SK-N-SH (cell line): ENCODE measurements at regions not wholly inside any gene's neighbourhood (a gene's known extent, or its start where the extent isn't known, plus 50 kb on each side); places are given as distances from the start of the nearest gene placed in this dataset.

Experiments
- CTCF ChIA-PET: fragments of 300-600, 350-600 bp; formaldehyde crosslinking; extraction: SDS; loops from one replicate; lab custom pipeline; 2021; lab: Yijun Ruan, JAX
- POLR2A ChIA-PET: fragments of 350-600 bp; sonication (Branson Sonifier 250); formaldehyde crosslinking; extraction: SDS; loops from one replicate; lab custom pipeline; 2020; ENCODE audit warnings: antibody characterized with exemption, inconsistent platforms; lab: Yijun Ruan, JAX
- DNase-seq: peaks from one replicate; pipeline ENCODE4 v3.0.0; 2012
- H2AFZ ChIP-seq: fragments of 200-600 bp; sonication (generic); 2 replicates; pipeline ENCODE4 v1.8.1; 2016; ENCODE audit warnings: antibody characterized with exemption, mild to moderate bottlenecking, low read depth
- H3F3A ChIP-seq: fragments of 200-600 bp; sonication (generic); replicated peaks from 2 replicates; pipeline ENCODE3; 2016; ENCODE audit warnings: antibody characterized with exemption, mild to moderate bottlenecking; ENCODE audit not compliant: insufficient read depth
- H3K27ac ChIP-seq, 2 experiments: fragments of 200-500 bp in 1 of 2; fragments of 200-600 bp in 1 of 2; sonication (Bioruptor generic) in 1 of 2; sonication (generic), shearing (Covaris generic) in 1 of 2; 2 replicates each; pipeline versions ENCODE4 v1.5.1 to v1.6.1; 2014 to 2016; ENCODE audit warnings: low read depth in 2 of 2, inconsistent platforms in 1 of 2, low read length in 1 of 2, mild to moderate bottlenecking in 1 of 2, mixed read lengths in 1 of 2
- H3K27me3 ChIP-seq: fragments of 200-600 bp; sonication (generic), shearing (Covaris generic); 2 replicates; pipeline ENCODE4 v1.6.1; 2016; ENCODE audit warnings: mixed run types; ENCODE audit not compliant: insufficient read depth
- H3K36me3 ChIP-seq, 2 experiments: fragments of 200-500 bp in 1 of 2; fragments of 200-600 bp in 1 of 2; sonication (Bioruptor generic) in 1 of 2; sonication (generic) in 1 of 2; replicated peaks in 1 of 2; 2 replicates each; pipeline versions ENCODE3 to v1.5.1; 2014 to 2016; ENCODE audit warnings: low read length in 1 of 2, mild to moderate bottlenecking in 1 of 2; ENCODE audit not compliant: insufficient read depth in 2 of 2, control insufficient read depth in 1 of 2
- H3K4me1 ChIP-seq, 2 experiments: fragments of 200-500 bp in 1 of 2; fragments of 200-600 bp in 1 of 2; sonication (Bioruptor generic) in 1 of 2; sonication (generic), shearing (Covaris generic) in 1 of 2; 2 replicates each; pipeline versions ENCODE4 v1.5.1 to v1.6.1; 2014 to 2016; ENCODE audit warnings: low read depth in 1 of 2, low read length in 1 of 2, mixed run types in 1 of 2; ENCODE audit not compliant: insufficient read depth in 2 of 2, control insufficient read depth in 1 of 2
- H3K4me2 ChIP-seq: fragments of 200-600 bp; sonication (generic), shearing (Covaris generic); 2 replicates; pipeline ENCODE4 v1.6.1; 2017; ENCODE audit warnings: mixed run types
- H3K4me3 ChIP-seq, 2 experiments: fragments of 200-500 bp in 1 of 2; fragments of 200-600 bp in 1 of 2; sonication (Bioruptor generic) in 1 of 2; sonication (generic), shearing (Covaris generic) in 1 of 2; 2 replicates each; pipeline versions ENCODE4 v1.5.1 to v1.8.1; 2014 to 2016; ENCODE audit warnings: low read depth in 2 of 2, inconsistent platforms in 1 of 2, low read length in 1 of 2, mild to moderate bottlenecking in 1 of 2, mixed read lengths in 1 of 2, moderate library complexity in 1 of 2
- H3K79me2 ChIP-seq: fragments of 200-600 bp; sonication (generic); 2 replicates; pipeline ENCODE4 v1.8.1; 2017; ENCODE audit warnings: mild to moderate bottlenecking; ENCODE audit not compliant: insufficient read depth
- H3K9ac ChIP-seq: fragments of 200-600 bp; sonication (generic); 2 replicates; pipeline ENCODE4 v1.6.1; 2017; ENCODE audit warnings: mixed run types
- H3K9me2 ChIP-seq: fragments of 200-600 bp; sonication (generic); 2 replicates; pipeline ENCODE4 v1.6.1; 2017; ENCODE audit warnings: mixed run types
- H3K9me3 ChIP-seq: fragments of 200-600 bp; sonication (generic); 2 replicates; pipeline ENCODE4 v1.6.1; 2017; ENCODE audit warnings: mixed run types, mild to moderate bottlenecking, moderate library complexity
- H4K20me1 ChIP-seq: fragments of 200-600 bp; sonication (generic); 2 replicates; pipeline ENCODE4 v1.6.1; 2017; ENCODE audit warnings: mild to moderate bottlenecking, mixed run types; ENCODE audit not compliant: insufficient read depth
- CHD2 ChIP-seq: fragments of 150-350 bp; IDR thresholded peaks from 2 replicates; pipeline ENCODE4 v1.6.1; 2018; ENCODE audit warnings: low read length; ENCODE audit not compliant: partially characterized antibody
- ELF1 ChIP-seq: IDR thresholded peaks from 2 replicates; pipeline ENCODE4 v1.4.0; 2012
- EZH2phosphoT487 ChIP-seq: fragments of 200-600 bp; sonication (generic); IDR thresholded peaks from 2 replicates; pipeline ENCODE4 v1.6.1; 2017; ENCODE audit warnings: low read depth, mixed run types, mild to moderate bottlenecking, antibody characterized with exemption, moderate library complexity, borderline replicate concordance
- FOSL2 ChIP-seq: IDR thresholded peaks from 2 replicates; pipeline ENCODE4 v1.4.0; 2012; ENCODE audit warnings: low read depth, mild to moderate bottlenecking, moderate library complexity, borderline replicate concordance
- JUND ChIP-seq: IDR thresholded peaks from 2 replicates; pipeline ENCODE4 v1.4.0; 2012
- MAX ChIP-seq: IDR thresholded peaks from 2 replicates; pipeline ENCODE4 v1.4.0; 2012; ENCODE audit warnings: low read depth
- MEF2A ChIP-seq: IDR thresholded peaks from 2 replicates; pipeline ENCODE4 v1.4.0; 2012; ENCODE audit warnings: low read depth, borderline replicate concordance
- MXI1 ChIP-seq: IDR thresholded peaks from 2 replicates; pipeline ENCODE4 v1.6.1; 2012; ENCODE audit warnings: mild to moderate bottlenecking, low read depth, low read length, improper control_type of control experiment
- NRF1 ChIP-seq: IDR thresholded peaks from 2 replicates; pipeline ENCODE4 v1.6.1; 2012; ENCODE audit warnings: low read depth, mild to moderate bottlenecking, low read length
- PBX3 ChIP-seq: IDR thresholded peaks from 2 replicates; pipeline ENCODE4; 2012
- RAD21 ChIP-seq: IDR thresholded peaks from 2 replicates; pipeline ENCODE4 v1.6.1; 2012; ENCODE audit warnings: mild to moderate bottlenecking, low read length
- RCOR1 ChIP-seq: fragments of 150-350 bp; IDR thresholded peaks from 2 replicates; pipeline ENCODE4 v1.6.1; 2017; ENCODE audit warnings: antibody characterized with exemption, low read length
- TAF1 ChIP-seq: IDR thresholded peaks from 2 replicates; pipeline ENCODE4 v1.6.1; 2012; ENCODE audit warnings: low read depth, mild to moderate bottlenecking, low read length, moderate library complexity, borderline replicate concordance
- TEAD4 ChIP-seq: IDR thresholded peaks from 2 replicates; pipeline ENCODE4 v1.4.0; 2012; ENCODE audit warnings: mild to moderate bottlenecking, borderline replicate concordance; ENCODE audit not compliant: insufficient read depth
- WGBS: methylation state at CpG from one replicate; pipeline ENCODE4 v1.1.6; 2017; ENCODE audit warnings: low lambda C conversion rate; 5-methylcytosine and 5-hydroxymethylcytosine counted together

GRCh38 chr3:110470310-110470709 is 601.3 kb upstream of the NECTIN3 start:
- Histone ChIP-seq H3K9ac (no peak overlapping the region), H3K4me2 (no peak overlapping the region), H3K36me3 (no peaks in the 10 kb centered on the region), H2AFZ (no peak overlapping the region), H3K79me2 (no peaks in the 10 kb centered on the region), H3K4me3 (no peak overlapping the region), H3K9me2 (0 out of 2 replicates have a peak, but pooled peaks cover 3% of the 10 kb centered on the region), H3K4me1 (no peaks in the 10 kb centered on the region; a peak in 1 of 4 replicates), H3F3A (no peaks in the 10 kb centered on the region), H3K9me3 (no peaks in the 10 kb centered on the region), H3K27ac (no peak overlapping the region), H4K20me1 (no peaks in the 10 kb centered on the region)
- CTCF ChIA-PET = interaction anchor here (0.6 kb wide), 1 partner anchor 1146 kb away, joined by 3 read pairs; no protein-coding TSS in a partner anchor
- WGBS = 62% methylated on average over 3 of the region's 3 CpGs
- DNase-seq = no peak
- POLR2A ChIA-PET = no interaction called here
- TF ChIP-seq ELF1 (no peak), JUND (no peak), MEF2A (no peak), TAF1 (no peak), CHD2 (no peak), FOSL2 (no peak), PBX3 (no peak), EZH2phosphoT487 (no peak), NRF1 (no peak), RAD21 (no peak), MXI1 (no peak), RCOR1 (no peak)
- TF ChIP-seq, all 33 proteins: peak for 0
- no peaks in the 10 kb centered on the region for H3K27me3 ChIP-seq

GRCh38 chr3:110473405-110473804 is 598.2 kb upstream of the NECTIN3 start:
- Histone ChIP-seq H4K20me1 (no peaks in the 10 kb centered on the region), H3K4me1 (no peaks in the 10 kb centered on the region), H3K36me3 (no peaks in the 10 kb centered on the region), H3K9me2 (0 out of 2 replicates have a peak, but pooled peaks cover 3% of the 10 kb centered on the region), H3K9ac (no peak overlapping the region), H3F3A (no peaks in the 10 kb centered on the region), H2AFZ (no peak overlapping the region), H3K79me2 (no peaks in the 10 kb centered on the region), H3K4me2 (no peak overlapping the region), H3K9me3 (no peaks in the 10 kb centered on the region), H3K4me3 (no peak overlapping the region), H3K27ac (no peak overlapping the region), H3K27me3 (no peaks in the 10 kb centered on the region)
- POLR2A ChIA-PET = no interaction called here
- TF ChIP-seq EZH2phosphoT487 (no peak), MAX (no peak), TEAD4 (no peak)
- 82% methylated on average over 4 of the region's 4 CpGs for WGBS
- CTCF ChIA-PET = no interaction called here
- no peak for DNase-seq
